ENCODE measurements at regions not wholly inside any gene's neighbourhood (a gene's known extent, or its start where the extent isn't known, plus 50 kb on each side); places are given as distances from the start of the nearest gene placed in this dataset.

DNA sequence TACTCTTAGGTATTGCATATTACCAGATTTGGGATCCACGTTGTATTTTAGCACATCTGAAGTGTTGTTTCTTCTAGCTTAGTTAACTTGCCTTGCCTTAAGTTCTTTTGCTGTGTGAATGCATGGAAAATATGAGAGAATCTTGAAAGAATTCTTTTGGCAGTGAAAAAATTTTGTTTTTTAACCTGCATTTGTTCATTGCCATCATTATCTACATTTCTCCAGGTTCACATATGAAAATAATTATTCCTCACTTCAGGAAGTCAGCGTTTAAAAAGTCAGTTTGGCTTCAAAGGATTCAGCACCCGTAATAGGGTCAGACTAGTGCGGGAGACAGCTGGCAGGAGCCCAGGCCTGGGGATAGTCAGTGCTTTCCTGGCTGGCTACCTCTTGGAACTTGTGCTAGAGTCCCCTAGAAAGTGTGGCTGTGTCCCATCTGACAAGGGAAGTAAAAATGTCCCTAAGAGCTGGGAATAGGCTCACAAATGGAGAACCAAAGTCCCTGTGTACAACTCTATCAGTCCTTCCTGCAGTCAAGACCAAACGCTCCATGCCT lies 251.9 kb upstream of the KLF3 start:
- Histone ChIP-seq H3K23ac (ENCODE audit: insufficient read length) (no peak overlapping the region), H3K79me2 (ENCODE audit: control insufficient read depth in 1 of 2, insufficient read depth in 2 of 2, low read length in 2 of 2) (no peaks in the 10 kb centered on the region), H3K4me2 (ENCODE audit: insufficient read depth in 1 of 2, low read depth in 2 of 2, low read length in 2 of 2) (no peak overlapping the region), H2BK120ac (replicated peaks; ENCODE audit: low read depth, low read length) (no peak overlapping the region), H3K56ac (replicated peaks; ENCODE audit: insufficient read length, low read depth, low read length) (no peak overlapping the region), H3K27me3 (replicated peaks in 1 of 4; ENCODE audit: control insufficient read depth in 3 of 4, extremely low read depth in 1 of 4, insufficient read depth in 3 of 4, low read length in 3 of 4) (no peaks in the 10 kb centered on the region), H3K27ac (ENCODE audit: low read depth, low read length) (no peak overlapping the region), H2BK5ac (ENCODE audit: low read depth, low read length) (no peak overlapping the region), H2BK12ac (ENCODE audit: low read depth, low read length) (no peak overlapping the region), H3K23me2 (ENCODE audit: low read depth, low read length) (no peaks in the 10 kb centered on the region), H4K8ac (ENCODE audit: extremely low read depth, insufficient read depth, low read length) (no peak overlapping the region), H4K91ac (replicated peaks; ENCODE audit: insufficient read length, low read length) (no peak overlapping the region), H2AFZ (ENCODE audit: low read length) (no peak overlapping the region), H3K36me3 (ENCODE audit: control insufficient read depth in 2 of 4, insufficient read depth in 4 of 4, low read length in 3 of 4) (no peaks in the 10 kb centered on the region), H2AK5ac (ENCODE audit: low read depth, low read length) (no peak overlapping the region), H3K14ac (ENCODE audit: insufficient read length) (no peak overlapping the region), H3K18ac (ENCODE audit: extremely low read depth, low read length) (no peak overlapping the region), H3K4me3 (ENCODE audit: extremely low read depth in 1 of 4, insufficient read depth in 2 of 4, low read depth in 3 of 4, low read length in 4 of 4) (no peak overlapping the region), H4K20me1 (replicated peaks in 1 of 2; ENCODE audit: control insufficient read depth in 1 of 2, insufficient read depth in 2 of 2, low read length in 2 of 2) (no peaks in the 10 kb centered on the region), H3K79me1 (ENCODE audit: low read depth, low read length) (no peaks in the 10 kb centered on the region), H2BK15ac (ENCODE audit: low read length) (no peak overlapping the region), H4K5ac (ENCODE audit: insufficient read length, low read depth, low read length) (no peak overlapping the region), H3K9me3 (ENCODE audit: insufficient read depth in 2 of 2, low read depth in 1 of 2, low read length in 1 of 2) (no peaks in the 10 kb centered on the region), H3K4ac (replicated peaks; ENCODE audit: insufficient read length, low read depth, low read length) (no peak overlapping the region), H3K9ac (replicated peaks in 1 of 4; ENCODE audit: extremely low read depth in 1 of 4, low read depth in 3 of 4, low read length in 3 of 4) (no peak overlapping the region), H3K4me1 (replicated peaks in 1 of 4; ENCODE audit: control insufficient read depth in 3 of 4, insufficient read depth in 4 of 4, low read length in 3 of 4) (peaks cover 0 to 3% (median under 1%) of the 10 kb centered on the region in 4 experiments; a peak in 3 of 7 replicates), H2BK20ac (ENCODE audit: low read length) (no peak overlapping the region)
- ChIA-PET CTCF (ENCODE audit: partially characterized antibody) (interaction anchor here (0.7 kb wide), 1 partner anchor 38 kb away, joined by 3 read pairs; no protein-coding TSS in a partner anchor), POLR2A (ENCODE audit: partially characterized antibody) (no interaction called here)
- FAIRE-seq (no peak), DNase-seq (ENCODE audit: low read depth in 1 of 2, low spot score in 2 of 2) (no peak)
- 76% methylated on average over 5 of the region's 5 CpGs; no CpG with 5 or more reads in 1 of the 2 experiments for WGBS, 2 experiments (ENCODE audit: extremely low coverage in 1 of 2, insufficient coverage in 1 of 2, insufficient read length in 1 of 2, insufficient replicate concordance in 2 of 2, low coverage in 1 of 2, low lambda C conversion rate in 2 of 2, missing lambda C conversion rate in 1 of 2)
- TF ChIP-seq YY1 (IDR thresholded peaks at IDR 0.05; ENCODE audit: low read depth, low read length) (no peak), CBX5 (IDR thresholded peaks at IDR 0.05; ENCODE audit: low read depth, low read length) (no peak), PHF8 (conservative IDR thresholded peaks at IDR 0.05; ENCODE audit: low read depth, low read length) (no peak), TBP (IDR thresholded peaks at IDR 0.05; ENCODE audit: low read depth, low read length) (no peak), SIX5 (IDR thresholded peaks at IDR 0.05; ENCODE audit: low read depth, low read length) (no peak), ZNF274 (IDR thresholded peaks at IDR 0.05; ENCODE audit: borderline replicate concordance, extremely low read depth, low read length) (no peak), RXRA (IDR thresholded peaks at IDR 0.05; ENCODE audit: insufficient read depth, low read depth, low read length) (no peak), NRF1 (IDR thresholded peaks at IDR 0.05; ENCODE audit: low read depth, low read length) (no peak), TEAD4 (IDR thresholded peaks at IDR 0.05; ENCODE audit: low read depth, low read length) (no peak)
- TF ChIP-seq, protein P1, sequence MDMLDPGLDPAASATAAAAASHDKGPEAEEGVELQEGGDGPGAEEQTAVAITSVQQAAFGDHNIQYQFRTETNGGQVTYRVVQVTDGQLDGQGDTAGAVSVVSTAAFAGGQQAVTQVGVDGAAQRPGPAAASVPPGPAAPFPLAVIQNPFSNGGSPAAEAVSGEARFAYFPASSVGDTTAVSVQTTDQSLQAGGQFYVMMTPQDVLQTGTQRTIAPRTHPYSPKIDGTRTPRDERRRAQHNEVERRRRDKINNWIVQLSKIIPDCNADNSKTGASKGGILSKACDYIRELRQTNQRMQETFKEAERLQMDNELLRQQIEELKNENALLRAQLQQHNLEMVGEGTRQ (IDR thresholded peaks at IDR 0.05; ENCODE audit: low read length) = no peak
- TF ChIP-seq, protein P2, sequence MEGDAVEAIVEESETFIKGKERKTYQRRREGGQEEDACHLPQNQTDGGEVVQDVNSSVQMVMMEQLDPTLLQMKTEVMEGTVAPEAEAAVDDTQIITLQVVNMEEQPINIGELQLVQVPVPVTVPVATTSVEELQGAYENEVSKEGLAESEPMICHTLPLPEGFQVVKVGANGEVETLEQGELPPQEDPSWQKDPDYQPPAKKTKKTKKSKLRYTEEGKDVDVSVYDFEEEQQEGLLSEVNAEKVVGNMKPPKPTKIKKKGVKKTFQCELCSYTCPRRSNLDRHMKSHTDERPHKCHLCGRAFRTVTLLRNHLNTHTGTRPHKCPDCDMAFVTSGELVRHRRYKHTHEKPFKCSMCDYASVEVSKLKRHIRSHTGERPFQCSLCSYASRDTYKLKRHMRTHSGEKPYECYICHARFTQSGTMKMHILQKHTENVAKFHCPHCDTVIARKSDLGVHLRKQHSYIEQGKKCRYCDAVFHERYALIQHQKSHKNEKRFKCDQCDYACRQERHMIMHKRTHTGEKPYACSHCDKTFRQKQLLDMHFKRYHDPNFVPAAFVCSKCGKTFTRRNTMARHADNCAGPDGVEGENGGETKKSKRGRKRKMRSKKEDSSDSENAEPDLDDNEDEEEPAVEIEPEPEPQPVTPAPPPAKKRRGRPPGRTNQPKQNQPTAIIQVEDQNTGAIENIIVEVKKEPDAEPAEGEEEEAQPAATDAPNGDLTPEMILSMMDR (IDR thresholded peaks at IDR 0.05; ENCODE audit: control extremely low read depth in 1 of 3, insufficient read depth in 1 of 3, low read depth in 1 of 3, low read length in 3 of 3) = no peak
